ENCODE measurements at regions not wholly inside any gene's neighbourhood (a gene's known extent, or its start where the extent isn't known, plus 50 kb on each side); places are given as distances from the start of the nearest gene placed in this dataset.

GRCh38 chr5:67371924-67372323 lies 175.3 kb upstream of the CD180 start:
- Histone ChIP-seq H3K9me3 (ENCODE audit: control insufficient read depth in 1 of 2, insufficient read depth in 1 of 2, low read depth in 1 of 2, low read length in 2 of 2) (no peaks in the 10 kb centered on the region), H3K4me1 (ENCODE audit: control insufficient read depth in 1 of 2, insufficient read depth in 2 of 2, low read length in 2 of 2) (no peaks in the 10 kb centered on the region), H3K4me3 (replicated peaks in 1 of 2; ENCODE audit: low read depth in 1 of 2, low read length in 2 of 2) (no peak overlapping the region), H3K9ac (ENCODE audit: low read length) (no peak overlapping the region), H3K79me2 (ENCODE audit: insufficient read depth, low read length) (no peaks in the 10 kb centered on the region), H3K4me2 (ENCODE audit: low read length) (no peak overlapping the region), H3K27me3 (ENCODE audit: insufficient read depth, low read length) (peaks cover 3% of the 10 kb centered on the region; the same call in 1 of the 2 replicates), H3K36me3 (ENCODE audit: control insufficient read depth in 1 of 2, insufficient read depth in 2 of 2, low read length in 2 of 2) (no peaks in the 10 kb centered on the region), H3K9me2 (ENCODE audit: insufficient read depth) (no peaks in the 10 kb centered on the region), H4K20me1 (ENCODE audit: insufficient read depth) (no peaks in the 10 kb centered on the region), H2AFZ (ENCODE audit: low read depth, low read length, poor library complexity, severe bottlenecking) (no peak overlapping the region), H3K27ac (ENCODE audit: low read depth, low read length) (no peak overlapping the region)
- no peak for TF ChIP-seq POLR2A (IDR thresholded peaks at IDR 0.05; ENCODE audit: borderline replicate concordance, extremely low read depth, insufficient read depth, insufficient read length)
- TF ChIP-seq ZBTB33 (IDR thresholded peaks at IDR 0.05; ENCODE audit: extremely low read depth, insufficient replicate concordance, low read length) = no peak
- no peak for TF ChIP-seq RAD21 (IDR thresholded peaks at IDR 0.05; ENCODE audit: low read depth)
- TF ChIP-seq ATF3 (IDR thresholded peaks at IDR 0.05) = no peak
- TF ChIP-seq ZNF274 (IDR thresholded peaks at IDR 0.05; ENCODE audit: low read depth, low read length) = no peak
- no peak for TF ChIP-seq EZH2phosphoT487 (IDR thresholded peaks at IDR 0.05; ENCODE audit: borderline replicate concordance)
- TF ChIP-seq YY1 (IDR thresholded peaks at IDR 0.05; ENCODE audit: extremely low read depth, insufficient replicate concordance, low read depth, low read length) = no peak
- TF ChIP-seq EGR1 (IDR thresholded peaks at IDR 0.05; ENCODE audit: low read depth) = no peak
- no peak for TF ChIP-seq SRF (IDR thresholded peaks at IDR 0.05; ENCODE audit: low read depth)
- TF ChIP-seq SP1 (IDR thresholded peaks at IDR 0.05; ENCODE audit: low read depth) = no peak
- no peak for TF ChIP-seq JUND (IDR thresholded peaks at IDR 0.05)
- no peak for TF ChIP-seq CEBPB (IDR thresholded peaks at IDR 0.05; ENCODE audit: low read depth)
- TF ChIP-seq, protein P1, sequence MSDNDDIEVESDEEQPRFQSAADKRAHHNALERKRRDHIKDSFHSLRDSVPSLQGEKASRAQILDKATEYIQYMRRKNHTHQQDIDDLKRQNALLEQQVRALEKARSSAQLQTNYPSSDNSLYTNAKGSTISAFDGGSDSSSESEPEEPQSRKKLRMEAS (IDR thresholded peaks at IDR 0.05) = no peak
- no peak for TF ChIP-seq POLR2AphosphoS5 (IDR thresholded peaks at IDR 0.05; ENCODE audit: low read depth, low read length)
- no peak for TF ChIP-seq FOSL1 (IDR thresholded peaks at IDR 0.05; ENCODE audit: low read depth)
- RAD21 ChIA-PET (ENCODE audit: low non-redundant PET in 1 of 2, low total read pairs in 2 of 2, uncharacterized antibody in 2 of 2, unreplicated experiment in 2 of 2) = no interaction called here
- POLR2A ChIA-PET = no interaction called here
- intact Hi-C loops (cut with micrococcal nuclease) = no loop called here
- ATAC-seq = no peak
- DNase-seq (ENCODE audit: low read depth, low spot score) = no peak
- BruUV-seq (replicated peaks) = no TSS peak
- CTCF ChIA-PET = no interaction called here
